Fibroblast of skin of back (primary cell): ENCODE measurements at regions not wholly inside any gene's neighbourhood (a gene's known extent, or its start where the extent isn't known, plus 50 kb on each side); places are given as distances from the start of the nearest gene placed in this dataset.

Experiments
- DNase-seq: peaks from one replicate; pipeline ENCODE4 v3.0.0-alpha.2; 2013

DNA sequence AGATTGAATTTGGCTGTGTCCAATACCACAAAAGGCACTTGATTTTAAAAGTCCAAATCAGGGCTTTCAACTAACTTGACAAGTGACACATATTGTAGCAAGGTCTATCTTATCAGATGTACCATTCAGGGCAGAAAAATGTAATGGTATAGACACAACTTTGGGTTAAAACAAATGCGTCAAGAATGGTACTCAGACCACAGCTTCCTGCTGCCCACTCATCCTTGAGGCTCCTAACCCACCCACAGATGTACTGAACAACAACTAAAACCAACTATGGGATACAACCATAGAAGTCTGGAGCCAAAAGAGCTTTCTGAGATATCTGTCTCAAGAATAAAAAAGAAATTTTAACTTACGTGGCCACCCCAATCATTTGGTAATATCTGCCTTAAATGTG lies 105.2 kb downstream of the RBM43 start:
- no peak for DNase-seq

DNA sequence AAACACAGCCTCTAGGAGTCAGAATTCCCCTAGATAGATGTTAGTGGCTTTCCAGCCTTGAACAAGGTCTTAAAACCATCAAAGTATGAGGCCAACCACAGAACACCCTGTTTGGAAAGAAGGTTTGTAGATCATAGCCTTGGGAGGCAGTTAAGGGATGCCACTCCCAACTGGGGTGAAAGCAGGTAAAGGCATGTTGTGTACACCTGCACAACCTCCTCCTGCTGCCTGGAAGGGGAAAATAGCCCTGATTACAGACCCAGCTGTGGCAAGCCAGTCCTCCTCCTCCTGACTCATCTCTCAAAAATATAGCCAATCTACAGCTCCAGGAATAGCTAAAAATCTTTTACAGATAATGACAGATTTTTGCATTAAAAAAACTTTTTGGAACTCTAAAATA lies 108.1 kb downstream of the RBM43 start:
- DNase-seq: no peak

DNA sequence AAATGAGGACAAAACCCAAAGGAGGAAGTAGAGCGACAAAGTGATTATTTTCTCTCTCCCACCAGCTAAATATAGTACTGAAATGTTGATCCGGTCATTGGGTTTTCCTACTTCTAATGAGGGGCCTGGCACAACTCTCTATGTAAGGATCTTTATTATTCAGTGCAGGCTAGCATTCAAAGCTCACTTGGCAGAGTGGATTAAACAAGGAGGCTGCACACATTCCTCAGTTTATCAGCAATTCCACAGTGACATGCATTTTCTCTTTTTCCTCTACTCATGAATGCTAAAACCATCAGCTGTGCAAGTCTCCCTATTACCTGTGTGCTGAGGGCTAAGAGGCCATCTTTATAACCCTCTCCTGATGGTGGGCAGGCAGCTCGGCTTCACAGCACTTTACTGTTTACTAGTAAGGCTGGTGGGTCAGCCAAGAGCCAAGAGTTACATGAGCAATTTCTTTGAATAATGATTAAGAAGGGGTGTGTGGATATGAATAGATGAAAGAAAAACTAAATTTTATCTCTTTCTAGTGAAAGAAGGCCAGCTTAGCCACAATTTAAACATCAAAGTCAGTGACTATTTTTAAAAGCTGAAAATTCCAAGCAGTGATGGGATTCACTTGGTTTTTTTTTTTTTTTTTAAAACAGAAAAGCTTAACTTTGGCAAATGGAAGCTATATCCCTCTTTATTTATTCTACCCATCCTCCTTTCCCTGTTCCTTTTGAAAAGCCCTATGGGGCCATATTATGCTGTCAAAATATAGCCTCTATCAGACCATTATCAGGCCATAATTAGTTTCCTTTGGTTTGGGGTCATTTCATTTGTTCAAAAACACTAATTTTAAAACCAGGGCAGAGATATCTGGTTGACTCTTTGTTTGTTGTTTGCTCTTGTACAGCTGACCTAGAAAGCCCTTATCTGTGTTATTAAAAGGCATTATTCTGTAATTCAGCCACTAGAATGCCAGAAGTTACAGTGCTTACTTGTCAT lies 111.0 kb downstream of the RBM43 start:
- no peak for DNase-seq

DNA sequence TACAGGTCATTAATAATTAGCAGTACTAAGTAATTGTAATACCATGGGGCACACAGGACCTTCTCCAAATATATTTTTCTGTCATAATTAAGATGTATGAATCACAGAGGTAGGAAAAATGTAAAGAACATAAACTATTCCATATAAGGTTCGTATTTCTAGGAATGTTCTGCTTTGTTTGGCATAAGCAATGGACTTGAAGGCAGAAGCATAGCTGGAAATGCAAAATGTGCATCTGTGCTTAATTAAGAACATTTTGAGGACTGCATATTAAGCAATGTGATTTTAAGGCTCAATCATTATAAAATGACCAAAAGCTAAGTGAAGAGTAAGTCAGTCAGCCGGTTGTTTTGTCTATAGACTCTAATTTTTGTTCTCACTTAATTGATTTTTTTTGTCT lies 123.2 kb downstream of the RBM43 start:
- DNase-seq: peak; percentile 76

DNA sequence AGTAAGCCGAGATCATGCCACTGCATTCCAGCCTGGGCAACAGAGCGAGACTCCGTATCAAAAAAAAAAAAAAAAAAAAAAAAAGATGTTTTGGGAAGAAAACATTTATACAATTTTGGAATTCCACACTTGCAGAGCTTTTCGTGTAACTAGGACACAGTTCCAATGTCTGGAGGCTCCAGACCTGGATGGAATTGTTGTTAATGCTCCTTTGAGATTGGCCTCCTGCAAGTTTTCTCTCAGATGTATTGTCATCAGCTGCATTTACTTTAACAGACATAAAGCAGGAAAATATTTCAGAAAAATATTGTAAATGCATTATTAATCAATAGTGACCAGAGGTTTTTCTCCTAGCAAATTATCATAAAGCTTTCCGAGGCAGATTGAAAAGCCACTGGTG lies 124.1 kb downstream of the RBM43 start:
- DNase-seq: no peak

DNA sequence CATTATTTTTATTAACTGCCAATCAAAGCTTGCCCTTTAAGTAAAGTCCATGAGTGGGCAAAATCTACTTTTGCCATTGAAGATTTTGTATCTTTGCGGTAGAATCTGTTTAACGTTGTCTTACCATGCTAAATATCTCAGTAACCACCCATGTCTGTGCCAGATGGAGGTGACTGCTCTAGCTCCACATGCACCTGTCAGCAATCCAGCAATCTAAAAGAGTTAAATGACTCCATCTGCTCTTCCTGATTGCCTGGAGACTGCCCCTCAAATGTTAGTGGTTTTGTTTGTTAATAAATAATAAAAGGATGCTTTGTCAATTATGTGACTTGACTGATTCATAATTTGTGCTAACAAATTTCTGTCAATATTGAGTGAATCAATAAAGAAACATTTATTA lies 141.7 kb downstream of the RBM43 start:
- no peak for DNase-seq

DNA sequence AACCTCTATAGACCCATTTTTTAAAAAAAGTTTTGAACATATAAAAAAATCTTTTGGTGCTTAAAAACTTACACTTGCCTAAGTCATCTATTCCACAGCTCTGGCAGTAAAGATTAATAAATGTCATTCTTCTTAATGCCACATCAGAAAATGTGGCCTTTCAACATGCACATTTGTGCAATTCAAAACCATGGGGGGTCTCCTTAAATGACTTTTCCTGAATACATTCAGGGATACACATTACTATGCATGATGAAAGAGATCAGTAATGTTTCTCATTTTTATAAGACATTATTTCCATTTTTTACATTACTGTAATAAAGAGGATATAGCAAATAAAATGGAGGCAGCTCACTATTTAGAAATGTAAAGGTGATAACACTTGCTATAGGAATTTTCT lies 142.3 kb downstream of the RBM43 start:
- peak; percentile 8 for DNase-seq

DNA sequence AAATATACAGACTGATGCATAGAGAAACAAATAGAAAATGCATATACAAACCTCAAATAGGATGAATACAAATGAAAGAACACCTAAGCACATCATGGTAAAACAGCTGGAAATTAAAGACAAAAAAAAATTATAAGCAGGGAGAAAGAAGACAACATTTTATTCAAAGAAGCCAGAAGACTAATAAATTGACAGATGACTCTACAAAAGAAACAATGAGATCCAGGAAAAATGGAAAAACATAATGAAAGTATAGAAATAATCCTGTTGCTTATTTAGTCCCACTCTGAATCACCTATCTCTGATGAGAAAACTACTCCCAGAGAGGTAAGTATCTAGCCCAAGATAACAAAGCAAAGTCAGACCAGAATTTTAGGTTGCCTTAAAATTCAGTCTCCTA lies 143.4 kb downstream of the RBM43 start:
- no peak for DNase-seq

DNA sequence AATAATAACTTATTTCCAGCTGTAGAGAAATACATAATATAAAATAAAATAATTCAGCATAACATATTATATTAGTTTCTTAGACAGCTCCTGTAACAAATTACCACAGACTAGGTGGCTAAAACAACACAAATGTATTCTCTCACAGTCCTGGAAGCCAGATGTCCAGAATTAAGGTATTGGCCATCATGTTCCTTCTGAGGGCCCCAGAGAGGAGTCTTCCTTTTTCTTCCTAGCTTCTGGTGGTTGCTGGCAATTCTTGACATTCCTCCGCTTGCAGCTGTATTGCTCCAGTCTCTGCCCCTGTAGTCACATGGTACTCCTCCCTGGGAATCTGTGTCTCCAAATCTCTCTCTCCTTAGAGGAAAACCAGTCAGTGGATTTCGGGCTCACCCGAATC lies 146.8 kb downstream of the RBM43 start:
- peak; percentile 74 for DNase-seq

DNA sequence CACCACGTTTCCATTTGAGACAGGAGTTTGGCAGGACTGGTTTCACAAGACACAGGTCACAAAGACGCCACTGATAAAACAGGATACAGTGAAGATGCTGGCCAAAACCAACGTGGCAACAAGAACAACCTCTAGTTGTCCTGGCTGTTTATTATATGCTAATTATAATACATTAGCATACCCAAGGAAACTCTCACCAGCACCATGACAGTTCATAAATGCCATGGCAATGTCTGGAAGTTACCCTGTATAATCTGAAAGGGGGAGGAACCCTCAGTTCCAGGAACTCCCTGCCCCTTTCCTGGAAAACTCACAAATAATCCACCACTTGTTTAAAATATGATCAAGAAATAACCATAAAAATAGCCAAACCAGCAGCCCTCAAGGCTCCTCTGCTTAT lies 148.3 kb downstream of the RBM43 start:
- no peak for DNase-seq

DNA sequence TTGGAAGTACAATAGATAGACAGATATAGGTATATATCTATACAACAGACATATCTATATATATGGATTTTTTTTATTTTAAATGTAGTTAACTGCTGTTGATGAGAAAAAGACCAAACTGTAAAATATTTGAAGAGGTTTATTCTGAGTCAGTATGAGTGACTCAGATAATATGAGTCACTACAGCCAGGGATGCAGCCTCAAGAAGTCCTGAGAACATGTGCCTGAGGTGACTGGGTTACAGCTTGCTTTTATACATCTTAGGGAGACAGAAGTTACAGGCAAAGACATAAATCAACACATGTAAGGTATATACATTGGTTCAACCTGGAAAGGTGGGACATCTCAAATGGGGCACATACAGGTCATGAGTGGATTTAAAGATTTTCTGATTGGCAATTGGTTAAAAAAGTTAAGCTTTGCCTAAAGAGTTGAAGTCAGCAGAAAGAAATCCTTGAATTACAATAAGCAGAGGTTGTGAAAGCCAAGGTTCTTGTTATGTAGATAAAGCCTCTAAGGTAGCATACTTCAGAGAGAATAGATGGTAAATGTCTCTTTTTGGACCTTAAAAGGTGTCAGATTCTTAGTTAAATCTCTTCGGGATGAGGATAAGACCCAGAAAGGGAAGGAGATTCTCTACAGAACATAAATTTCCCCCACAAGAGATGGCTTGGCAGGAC lies 149.9 kb downstream of the RBM43 start:
- peak; percentile 87 for DNase-seq

DNA sequence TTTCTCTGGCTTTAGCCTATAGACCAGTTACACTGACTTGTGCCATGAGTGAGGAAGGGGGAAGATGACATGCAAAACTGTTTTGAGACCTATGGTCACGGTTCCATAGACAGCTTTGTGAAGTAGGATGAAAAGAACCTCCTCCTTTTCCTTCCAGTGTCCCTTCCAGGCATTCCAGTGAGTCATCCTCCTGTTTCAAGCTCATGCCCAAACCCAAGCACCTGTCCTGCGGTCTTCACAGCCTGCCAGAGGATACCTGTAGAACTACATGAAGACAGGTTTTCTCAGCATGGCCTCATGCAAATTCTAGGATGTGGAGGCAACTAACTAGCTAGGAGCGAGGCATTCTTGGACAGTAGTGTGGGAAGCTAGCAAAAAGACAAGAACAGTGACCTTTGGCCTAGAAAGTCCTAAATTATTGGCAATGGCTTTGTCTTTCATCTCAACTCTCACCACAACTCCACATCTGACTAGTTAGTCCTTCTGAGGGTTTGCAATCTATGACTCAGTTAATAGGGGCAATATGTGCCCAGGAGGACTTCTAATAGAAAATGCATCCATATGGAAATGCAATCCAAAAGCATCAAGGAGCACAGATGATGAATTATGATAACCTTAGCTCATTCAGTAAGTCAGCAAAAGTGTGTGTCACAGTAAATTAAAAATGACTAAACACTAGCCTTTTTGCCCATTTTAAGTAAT lies 154.7 kb downstream of the RBM43 start:
- DNase-seq: no peak

DNA sequence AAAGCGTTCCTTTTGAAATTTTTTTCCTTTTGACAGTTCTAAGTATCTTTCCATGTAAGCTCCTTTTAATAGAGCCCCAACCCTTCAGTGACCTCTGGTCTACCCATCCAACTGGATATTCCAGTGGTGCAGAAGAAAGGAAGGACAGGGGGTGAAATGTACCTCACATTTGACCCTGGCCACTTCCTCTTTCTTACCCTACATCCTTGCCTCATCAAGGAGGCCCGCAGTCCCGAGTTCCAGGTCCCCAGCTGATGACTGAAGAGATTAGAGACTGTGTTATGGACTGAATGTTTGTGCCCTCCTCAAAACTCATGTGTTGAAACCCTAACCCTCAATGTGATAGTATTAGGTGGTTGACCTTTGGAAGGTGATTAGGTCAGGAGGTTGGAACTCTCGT lies 158.1 kb downstream of the RBM43 start:
- no peak for DNase-seq

DNA sequence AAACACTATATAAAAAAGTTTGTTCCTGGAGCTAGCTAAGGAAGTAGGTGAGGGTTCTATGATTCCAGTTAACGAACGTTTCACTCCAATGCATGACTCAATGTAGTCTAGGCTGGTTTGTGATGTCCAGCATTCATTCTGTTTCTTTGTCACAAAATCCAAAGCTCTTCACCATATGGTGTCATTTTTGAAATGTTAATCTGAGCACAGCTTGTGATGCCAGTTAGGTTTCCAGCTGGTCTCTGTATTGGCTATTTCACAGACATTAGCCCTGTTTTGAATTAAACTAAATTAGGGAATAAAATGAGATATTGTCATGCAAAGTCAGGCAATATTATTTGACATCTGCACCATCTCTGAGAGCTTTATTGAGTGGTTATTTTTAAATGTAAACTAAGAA lies 159.4 kb downstream of the RBM43 start:
- DNase-seq: no peak

DNA sequence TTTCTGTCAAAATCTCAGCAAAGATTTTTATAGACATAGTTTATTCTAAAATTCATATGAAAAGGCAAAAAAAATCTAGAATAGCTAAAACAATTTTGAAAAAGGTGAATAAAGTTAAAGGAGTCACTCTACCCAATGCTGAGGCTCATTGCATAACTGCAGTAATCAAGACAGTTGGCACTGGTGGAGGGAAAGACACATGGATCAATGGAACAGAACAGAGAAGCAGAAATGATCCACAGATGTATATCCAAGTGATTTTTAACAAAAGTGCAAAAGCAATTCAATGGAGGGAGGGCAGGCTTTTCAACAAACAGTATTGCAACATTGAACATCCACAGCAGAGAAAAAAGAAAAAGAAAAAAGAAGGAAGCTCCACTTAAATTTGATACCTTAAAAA lies 162.8 kb downstream of the RBM43 start:
- DNase-seq: no peak

DNA sequence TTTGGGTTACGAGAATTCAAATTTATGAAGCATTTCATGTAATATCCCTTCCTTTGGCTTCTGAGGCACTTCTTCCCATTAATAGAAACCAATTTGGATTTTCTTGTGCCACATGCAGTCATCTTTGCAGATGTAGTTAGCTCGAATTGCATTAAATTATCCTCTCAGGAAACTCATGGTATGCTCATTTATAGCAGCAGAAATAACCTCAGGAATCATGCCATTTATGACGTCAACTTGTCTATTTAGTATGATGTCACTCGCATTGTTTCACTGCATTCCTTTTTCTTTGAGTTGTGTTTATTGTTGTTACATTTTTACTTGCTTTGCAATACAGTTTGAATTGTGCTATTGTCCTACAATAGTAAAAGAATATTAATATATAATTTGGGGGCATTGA lies 163.8 kb downstream of the RBM43 start:
- peak; percentile 14 for DNase-seq

DNA sequence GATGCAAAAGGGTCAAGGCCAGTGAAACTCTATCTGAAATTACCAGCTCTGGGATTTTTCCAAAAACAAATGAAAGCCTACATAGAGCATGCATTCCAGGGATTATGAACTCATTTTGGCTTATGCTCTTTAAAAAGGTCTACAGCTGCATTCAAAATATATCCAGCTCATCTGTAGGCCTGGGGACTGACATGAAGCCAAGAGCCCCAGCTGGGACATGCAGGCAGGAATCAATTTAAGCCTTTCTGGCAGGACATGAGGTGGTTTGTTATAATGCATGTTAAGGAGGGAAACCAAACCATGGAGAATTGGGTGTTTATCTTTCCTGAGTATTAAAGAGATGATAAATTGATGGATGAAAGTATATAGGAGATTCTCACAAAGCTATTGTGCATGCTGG lies 164.5 kb downstream of the RBM43 start:
- no peak for DNase-seq

DNA sequence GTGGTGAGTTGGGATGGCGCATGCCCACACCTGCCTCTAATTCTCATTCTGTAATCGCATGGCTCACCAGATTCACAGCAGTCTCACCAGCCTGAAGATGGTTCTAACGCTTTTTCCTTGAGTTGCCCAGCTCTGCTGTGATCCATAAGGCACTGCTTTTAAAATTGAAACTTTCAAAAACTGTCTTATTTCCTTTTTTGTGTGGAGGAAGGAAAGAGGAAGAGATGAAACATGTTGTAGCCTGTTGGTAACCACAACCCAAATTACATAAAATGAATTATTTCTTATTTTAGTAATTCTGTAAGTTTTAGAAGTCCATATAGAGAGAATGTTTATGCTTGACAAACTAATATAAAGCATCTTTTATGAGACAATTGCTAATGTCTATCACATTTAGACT lies 165.4 kb downstream of the RBM43 start:
- DNase-seq: no peak

DNA sequence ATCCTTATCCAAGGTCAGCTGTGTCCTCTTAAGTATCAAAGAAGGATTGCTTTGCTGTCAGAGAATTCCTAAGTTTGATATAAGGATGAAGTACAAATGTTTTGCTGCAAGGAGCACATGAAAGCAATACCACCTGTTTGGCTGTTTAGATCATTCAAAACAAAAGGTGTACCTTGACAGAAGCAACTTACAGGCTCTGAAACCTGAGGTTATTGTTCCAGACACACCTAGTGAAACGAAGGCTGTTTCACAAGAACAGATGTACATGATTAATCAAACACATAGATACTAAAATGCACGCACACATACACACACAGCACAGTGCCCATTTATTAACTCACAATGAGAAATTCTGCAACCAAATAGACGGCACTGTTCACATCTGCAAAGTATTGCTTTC lies 166.2 kb downstream of the RBM43 start:
- DNase-seq: no peak

DNA sequence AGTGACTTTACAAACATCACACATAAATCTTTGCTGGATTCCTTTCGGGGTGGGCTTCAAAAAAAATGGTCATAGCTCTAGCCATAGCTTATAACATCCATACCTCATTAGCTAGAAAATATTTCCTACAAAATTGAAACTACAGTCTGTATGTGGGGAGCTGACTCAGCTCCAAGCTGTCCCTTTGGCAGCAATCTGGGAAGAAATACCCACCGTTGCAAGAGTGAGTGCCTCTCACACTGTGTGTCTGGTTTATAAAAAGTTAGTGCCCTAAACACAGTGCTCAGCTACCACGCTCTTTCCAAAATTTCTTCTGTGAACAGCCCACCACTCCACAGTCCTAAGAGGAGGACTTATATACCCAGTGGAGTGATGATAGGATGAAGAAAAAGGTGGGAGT lies 170.1 kb downstream of the RBM43 start:
- no peak for DNase-seq

DNA sequence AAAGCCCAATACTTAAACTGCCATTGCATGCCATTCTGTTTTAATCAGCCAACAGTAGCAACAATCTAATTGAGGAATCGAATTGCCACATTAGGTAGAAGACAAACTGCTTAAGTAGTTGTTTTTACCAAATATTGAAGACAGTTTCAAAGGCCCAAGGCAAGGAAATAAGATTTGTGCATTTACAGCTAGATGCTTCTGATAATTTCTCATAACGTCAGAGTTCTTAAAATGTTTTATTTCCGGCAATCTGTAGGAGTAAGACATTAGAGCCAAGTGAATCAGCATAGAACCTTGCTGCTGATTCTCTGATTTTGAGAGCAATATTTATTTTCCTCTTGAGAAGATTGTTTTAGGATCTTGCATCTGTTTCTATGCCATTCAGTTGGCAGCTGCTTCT lies 174.3 kb downstream of the RBM43 start:
- DNase-seq: no peak

DNA sequence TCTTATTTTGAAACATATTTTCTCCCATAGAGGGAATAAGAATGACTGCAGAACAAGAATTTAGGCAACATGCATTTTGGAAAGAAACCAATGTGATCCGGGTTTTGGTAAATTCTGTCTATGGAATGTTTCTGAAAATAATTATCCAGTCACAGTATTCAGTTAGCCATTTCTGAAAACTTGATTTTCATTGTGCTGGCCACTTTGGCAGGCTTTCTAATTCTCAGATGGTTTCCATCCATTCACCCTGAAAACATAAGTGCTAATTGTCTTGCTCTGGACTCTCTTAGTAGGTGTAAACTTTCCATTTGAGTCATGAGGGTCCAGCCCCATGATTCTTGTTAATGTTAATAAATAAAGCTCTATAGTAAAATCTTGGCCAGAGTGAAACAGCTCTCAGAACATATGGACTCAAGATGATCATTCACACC lies 176.5 kb downstream of the RBM43 start:
- DNase-seq: no peak
